DOHH2 (cell line): ENCODE measurements at regions not wholly inside any gene's neighbourhood (a gene's known extent, or its start where the extent isn't known, plus 50 kb on each side); places are given as distances from the start of the nearest gene placed in this dataset.

Experiments
- EZH2phosphoT487 ChIP-seq: fragments of 200-600 bp; sonication (generic); IDR thresholded peaks from 2 replicates; pipeline ENCODE4 v1.6.1; 2017; ENCODE audit warnings: borderline replicate concordance, mild to moderate bottlenecking, antibody characterized with exemption, low read length, moderate library complexity, mixed read lengths
- TF ChIP-seq, protein P1 (sequence below): fragments of 200-600 bp; sonication (generic); IDR thresholded peaks from one replicate; pipeline ENCODE4 v1.5.1; 2014; ENCODE audit warnings: antibody characterized with exemption, mild to moderate bottlenecking, low read depth, low read length; ENCODE audit not compliant: poor library complexity, severe bottlenecking

DNA sequence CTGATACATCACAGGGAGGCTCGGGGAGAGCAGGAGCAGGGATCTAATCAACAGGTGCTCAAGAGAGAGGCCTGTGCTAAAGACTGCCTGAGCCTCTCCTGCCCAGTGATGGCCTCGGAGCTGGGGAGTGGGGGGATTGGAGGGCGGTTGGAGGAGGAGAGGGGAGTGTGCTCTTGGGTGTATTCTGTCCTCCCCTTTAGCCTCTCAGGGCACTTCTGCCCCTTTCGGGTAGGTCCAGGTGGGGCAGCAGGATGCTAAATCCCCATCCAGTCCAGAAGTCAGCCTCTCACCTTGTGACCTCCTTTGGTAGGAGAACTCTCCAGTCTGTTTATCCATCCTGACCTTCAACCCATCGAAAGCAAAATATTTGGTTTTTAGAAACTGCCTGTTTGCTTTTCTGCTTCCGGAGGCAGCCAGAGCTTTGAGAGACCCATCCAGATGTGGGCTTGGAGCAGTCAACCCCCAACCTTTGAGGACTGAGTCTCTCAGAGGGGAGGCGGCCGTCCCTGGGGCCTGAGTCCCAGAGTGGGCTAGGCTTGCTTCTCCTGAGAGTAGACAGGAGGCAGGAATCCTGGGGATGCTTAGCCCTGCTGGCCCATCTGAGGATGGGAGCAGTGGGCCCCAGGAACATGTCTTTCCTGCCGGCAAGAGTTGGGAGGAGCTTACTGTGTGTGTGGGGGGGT is 105.2 kb upstream of the SYT13 start:
- TF ChIP-seq, protein P1, sequence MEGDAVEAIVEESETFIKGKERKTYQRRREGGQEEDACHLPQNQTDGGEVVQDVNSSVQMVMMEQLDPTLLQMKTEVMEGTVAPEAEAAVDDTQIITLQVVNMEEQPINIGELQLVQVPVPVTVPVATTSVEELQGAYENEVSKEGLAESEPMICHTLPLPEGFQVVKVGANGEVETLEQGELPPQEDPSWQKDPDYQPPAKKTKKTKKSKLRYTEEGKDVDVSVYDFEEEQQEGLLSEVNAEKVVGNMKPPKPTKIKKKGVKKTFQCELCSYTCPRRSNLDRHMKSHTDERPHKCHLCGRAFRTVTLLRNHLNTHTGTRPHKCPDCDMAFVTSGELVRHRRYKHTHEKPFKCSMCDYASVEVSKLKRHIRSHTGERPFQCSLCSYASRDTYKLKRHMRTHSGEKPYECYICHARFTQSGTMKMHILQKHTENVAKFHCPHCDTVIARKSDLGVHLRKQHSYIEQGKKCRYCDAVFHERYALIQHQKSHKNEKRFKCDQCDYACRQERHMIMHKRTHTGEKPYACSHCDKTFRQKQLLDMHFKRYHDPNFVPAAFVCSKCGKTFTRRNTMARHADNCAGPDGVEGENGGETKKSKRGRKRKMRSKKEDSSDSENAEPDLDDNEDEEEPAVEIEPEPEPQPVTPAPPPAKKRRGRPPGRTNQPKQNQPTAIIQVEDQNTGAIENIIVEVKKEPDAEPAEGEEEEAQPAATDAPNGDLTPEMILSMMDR = no peak
- TF ChIP-seq EZH2phosphoT487 = no peak
